GM19372 (cell line): ENCODE measurements at regions not wholly inside any gene's neighbourhood (a gene's known extent, or its start where the extent isn't known, plus 50 kb on each side); places are given as distances from the start of the nearest gene placed in this dataset.
"Not testable (repeated sequence)": the region's sequence is repeated elsewhere in the genome, so short reads cannot be mapped to it uniquely, and the experiment has no call there.

Source experiments
- ATAC-seq: cut with Tn5 transposase; IDR thresholded peaks from one replicate; pipeline ENCODE4 v1.9.1; 2021; ENCODE audit warnings: mild to moderate bottlenecking, low read depth, moderate library complexity; ENCODE audit not compliant: unreplicated experiment

DNA sequence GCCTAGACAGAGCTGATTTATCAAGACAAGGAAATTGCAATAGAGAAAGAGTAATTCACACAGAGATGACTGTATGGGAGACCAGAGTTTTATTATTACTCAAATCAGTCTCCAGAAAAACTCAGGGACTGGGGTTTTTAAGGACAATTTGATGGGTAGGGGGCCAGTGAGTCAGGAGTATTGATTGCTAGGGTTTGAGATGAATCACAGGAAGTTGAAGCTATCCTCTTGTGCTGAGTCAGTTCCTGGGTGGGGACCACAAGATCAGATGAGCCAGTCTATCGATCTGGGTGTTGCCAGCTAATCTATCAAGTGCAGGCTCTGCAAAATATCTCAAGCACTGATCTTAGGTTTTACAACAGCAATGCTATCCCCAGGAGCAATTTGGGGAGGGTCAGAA is 87.4 kb upstream of the TGIF2LY start:
- ATAC-seq, result not testable (repeated sequence)

DNA sequence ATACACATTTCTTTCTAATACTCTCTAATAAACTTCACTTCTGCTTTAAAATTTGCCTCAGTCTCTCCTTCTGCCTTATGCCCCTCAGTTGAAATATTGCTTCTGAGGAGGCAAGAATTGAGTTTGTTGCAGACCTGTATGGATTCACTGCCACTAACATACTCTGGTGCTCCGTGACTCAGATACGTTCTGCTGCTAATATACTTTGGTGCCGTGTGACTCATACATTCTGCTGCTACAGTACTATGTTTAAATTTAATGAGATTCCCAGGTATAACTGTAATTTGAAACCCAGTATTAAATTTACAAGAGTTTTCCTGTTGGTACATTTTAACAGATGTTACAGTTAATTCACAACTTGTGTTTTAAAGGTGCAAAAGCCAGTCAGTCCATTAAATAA is 84.3 kb upstream of the TGIF2LY start:
- not testable (repeated sequence) for ATAC-seq

DNA sequence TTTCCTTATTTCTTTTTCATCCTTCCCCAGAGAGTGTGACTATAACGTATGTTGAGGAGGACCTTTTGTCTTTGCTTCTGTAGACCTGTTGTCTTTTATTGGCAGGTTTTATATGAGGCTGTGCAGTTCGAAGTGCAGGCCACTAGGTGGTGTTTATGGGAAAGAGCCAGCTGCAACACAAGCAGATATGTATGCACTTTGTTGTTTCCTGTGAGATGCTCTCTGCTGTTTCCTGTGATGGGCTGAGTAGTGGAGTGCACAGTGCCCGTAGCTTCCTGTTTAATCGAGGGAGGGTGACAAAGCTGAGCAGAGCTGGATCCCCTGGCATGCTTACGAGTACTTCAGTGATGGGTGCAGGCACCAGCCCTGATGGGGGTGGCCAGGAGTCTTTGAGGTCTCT is 51.8 kb upstream of the TGIF2LY start:
- ATAC-seq, result peak; percentile 78
